NCI-H82 treated with DMSO at 0.1 percent for 48 hours (cell line): ENCODE measurements at regions not wholly inside any gene's neighbourhood (a gene's known extent, or its start where the extent isn't known, plus 50 kb on each side); places are given as distances from the start of the nearest gene placed in this dataset.
"Not testable (repeated sequence)": the region's sequence is repeated elsewhere in the genome, so short reads cannot be mapped to it uniquely, and the experiment has no call there.

Source experiments
- DNase-seq: peaks from one replicate; lab custom pipeline; 2025; ENCODE audit not compliant: unreplicated experiment; lab: John Stamatoyannopoulos, UW

- no peak for DNase-seq
Observed at GRCh38 chrX:104392350-104392749, 137.6 kb upstream of the ESX1 start.

- DNase-seq = no peak
Observed at GRCh38 chrX:104391906-104392305, 137.2 kb upstream of the ESX1 start.

DNA sequence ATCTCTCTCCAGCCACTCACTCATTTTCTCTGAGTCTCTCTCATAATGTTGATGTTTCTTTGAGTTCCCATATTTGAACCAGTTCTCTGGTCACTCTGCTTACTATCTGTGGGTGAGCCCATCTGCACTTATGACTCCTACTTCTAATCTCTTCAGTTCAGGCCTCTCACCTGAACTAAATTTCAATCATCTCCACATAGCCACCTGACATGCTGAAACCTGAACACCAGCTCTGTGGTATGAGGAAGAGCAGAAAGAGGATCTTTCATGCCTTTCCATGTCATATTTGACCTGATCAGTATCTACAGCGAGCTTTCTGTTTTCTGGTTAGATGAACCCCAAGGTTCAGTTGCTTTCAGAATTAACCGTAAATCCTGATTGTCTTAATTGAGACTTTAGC, 122.2 kb upstream of the ESX1 start:
- DNase-seq = no peak

GRCh38 chrX:104372547-104372946, 117.8 kb upstream of the ESX1 start:
- no peak for DNase-seq

- DNase-seq = no peak
Observed at GRCh38 chrX:104370089-104370488, 115.4 kb upstream of the ESX1 start.

DNA sequence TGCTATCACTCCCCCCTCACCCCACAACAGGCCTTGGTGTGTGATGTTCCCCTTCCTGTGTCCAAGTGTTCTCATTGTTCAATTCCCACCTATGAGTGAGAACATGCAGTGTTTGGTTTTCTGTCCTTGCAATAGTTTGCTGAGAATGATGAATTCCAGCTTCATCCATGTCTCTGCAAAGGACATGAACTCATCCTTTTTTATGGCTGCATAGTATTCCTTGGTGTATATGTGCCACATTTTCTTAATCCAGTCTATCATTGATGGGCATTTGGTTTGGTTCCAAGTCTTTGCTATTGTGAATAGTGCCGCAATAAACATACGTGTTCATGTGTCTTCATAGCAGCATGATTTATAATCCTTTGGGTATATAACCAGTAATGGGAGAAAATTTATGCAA, 106.0 kb upstream of the ESX1 start:
- DNase-seq = not testable (repeated sequence)

GRCh38 chrX:104359124-104359523, 104.4 kb upstream of the ESX1 start:
- no peak for DNase-seq

DNA sequence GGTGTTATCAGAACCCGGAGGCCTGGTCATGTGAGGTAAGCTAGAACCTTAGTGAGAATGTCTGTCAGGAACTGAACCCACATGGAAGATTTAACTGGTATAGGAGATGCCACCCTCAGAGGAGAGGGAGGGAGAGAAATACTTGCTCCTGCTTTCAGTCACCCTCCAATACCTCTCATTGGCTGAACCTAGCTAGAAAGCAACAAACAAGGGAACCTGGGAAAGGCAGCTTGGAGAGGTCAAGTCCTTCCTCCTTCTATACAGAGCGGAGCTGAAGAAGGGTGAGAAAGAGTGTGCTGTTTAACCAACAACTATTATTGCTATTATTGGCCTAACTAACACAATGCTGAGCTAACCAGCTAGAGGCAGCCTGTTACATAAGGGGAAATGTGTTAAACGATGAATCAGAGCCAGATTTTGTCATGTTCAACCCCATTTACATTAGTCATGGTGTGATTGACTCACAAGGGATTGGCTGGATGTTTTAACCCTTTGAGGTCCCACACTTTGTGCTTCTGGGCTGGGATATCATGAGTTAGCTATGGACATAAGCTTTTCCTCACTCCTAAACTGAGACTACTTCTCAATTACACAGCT, 96.5 kb upstream of the ESX1 start:
- no peak for DNase-seq

DNA sequence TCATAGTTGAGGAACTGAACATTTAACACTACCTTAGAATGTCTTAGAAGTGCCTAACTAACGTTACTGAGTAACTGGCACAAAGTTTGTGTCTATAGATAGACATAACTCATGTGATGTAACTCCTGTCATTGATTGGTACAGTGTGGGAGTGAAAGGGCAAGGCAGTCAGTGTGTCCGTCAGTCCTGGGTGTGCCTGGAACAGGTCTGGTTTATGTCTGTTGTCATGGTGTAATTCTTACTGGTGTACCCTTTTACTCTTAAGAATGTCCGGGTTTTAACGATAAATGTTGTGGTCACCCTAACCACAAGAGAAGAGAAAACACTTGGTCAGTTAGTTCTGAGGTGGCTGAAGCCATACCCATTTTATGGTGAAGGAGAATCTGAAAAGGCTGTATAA, 93.1 kb upstream of the ESX1 start:
- DNase-seq = no peak

- DNase-seq = peak; percentile 4
Observed at GRCh38 chrX:104343428-104344129, 88.8 kb upstream of the ESX1 start.

DNA sequence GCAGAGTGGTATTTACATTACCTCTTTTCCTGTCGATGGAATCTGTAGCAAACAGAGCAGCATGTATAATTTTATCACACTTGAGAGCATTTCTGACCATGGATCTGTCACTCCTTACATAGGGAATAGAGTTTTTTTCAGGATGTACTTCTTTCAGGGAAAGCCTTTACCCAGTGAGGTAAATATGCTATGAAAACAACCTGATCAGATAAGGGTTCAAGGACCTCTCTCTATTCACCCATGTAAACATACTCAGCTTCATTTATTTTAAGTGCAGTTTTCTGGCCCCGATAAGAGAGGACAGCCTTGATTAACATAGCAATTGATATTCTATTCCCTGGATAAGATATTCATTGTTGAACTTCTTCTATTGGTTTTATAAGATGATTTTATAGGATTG, 87.3 kb upstream of the ESX1 start:
- DNase-seq = no peak

- DNase-seq = no peak
Observed at GRCh38 chrX:104335756-104336155, 81.0 kb upstream of the ESX1 start.

GRCh38 chrX:104334971-104335370, 80.2 kb upstream of the ESX1 start:
- no peak for DNase-seq

- DNase-seq = no peak
Observed at GRCh38 chrX:104330966-104331365, 76.2 kb upstream of the ESX1 start.

GRCh38 chrX:104329731-104330130, 75.0 kb upstream of the ESX1 start:
- DNase-seq = no peak

- DNase-seq = no peak
Observed at GRCh38 chrX:104325213-104325585, 70.5 kb upstream of the ESX1 start.

DNA sequence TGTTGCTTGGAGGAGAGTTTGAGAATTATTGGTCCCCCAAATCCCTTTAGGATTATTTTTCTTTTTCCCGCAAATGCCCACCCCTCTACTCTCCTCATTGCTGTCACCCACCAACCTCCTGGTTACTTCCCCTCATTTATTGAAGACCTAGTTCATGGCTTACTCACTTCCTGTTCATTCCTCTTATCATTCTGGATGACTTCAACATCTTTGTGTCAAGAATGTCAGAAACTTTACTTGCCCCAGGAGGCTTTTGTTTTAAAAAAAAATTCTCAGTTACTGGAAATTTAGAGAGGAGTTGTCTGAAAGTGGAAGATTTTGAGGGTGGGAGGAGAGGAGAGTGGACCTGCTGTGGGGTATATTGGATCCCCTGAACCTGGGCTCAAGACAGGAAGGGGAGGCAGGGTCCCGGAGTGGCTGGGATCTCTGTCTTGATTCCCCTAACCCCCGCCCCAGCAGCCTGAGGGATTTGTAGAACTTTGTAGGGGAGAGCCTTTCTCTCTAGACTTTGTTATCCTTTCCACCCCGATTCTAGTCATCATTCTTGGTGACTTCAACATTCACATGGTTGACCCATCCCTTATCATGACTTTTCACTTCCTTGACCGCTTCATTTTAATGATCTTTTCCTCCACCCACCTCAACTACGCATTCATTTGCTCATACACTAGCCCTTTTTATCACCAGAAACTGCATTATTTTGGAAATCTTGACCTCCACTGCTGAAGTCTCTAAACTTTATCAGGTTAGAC, 69.9 kb upstream of the ESX1 start:
- DNase-seq = no peak

GRCh38 chrX:104319346-104319745, 64.6 kb upstream of the ESX1 start:
- DNase-seq = no peak

DNA sequence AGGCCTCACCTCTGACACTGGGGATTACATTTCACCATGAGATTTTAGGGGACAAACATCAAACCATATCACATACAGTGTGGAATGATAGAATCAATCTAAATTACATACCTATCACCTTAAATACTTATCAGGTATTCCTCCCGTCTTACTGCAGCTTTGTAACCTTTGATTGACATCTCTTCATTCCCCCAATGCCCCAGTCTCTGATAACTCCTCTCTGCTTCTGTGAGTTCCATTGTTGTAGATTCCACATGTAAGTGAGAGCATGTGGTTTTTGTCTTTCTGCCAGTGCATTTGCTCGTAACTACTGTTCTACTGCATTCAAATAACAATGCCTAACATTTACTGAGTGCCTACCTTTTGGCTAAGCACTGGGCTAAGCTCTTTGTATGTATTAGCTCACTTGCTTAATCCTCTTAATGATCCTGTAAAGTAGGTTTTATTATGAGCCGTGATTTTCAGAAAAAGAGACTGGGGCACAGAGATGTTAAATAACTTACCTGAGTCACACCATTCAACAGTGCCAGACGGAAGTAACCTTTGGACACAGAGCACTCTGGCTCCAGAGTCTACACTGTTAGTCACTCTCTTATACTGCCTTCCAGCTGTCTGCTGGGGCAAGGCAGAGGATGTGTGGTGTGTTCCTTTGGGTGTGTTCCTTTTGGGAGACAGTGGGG, 63.7 kb upstream of the ESX1 start:
- peak; percentile 5 for DNase-seq

DNA sequence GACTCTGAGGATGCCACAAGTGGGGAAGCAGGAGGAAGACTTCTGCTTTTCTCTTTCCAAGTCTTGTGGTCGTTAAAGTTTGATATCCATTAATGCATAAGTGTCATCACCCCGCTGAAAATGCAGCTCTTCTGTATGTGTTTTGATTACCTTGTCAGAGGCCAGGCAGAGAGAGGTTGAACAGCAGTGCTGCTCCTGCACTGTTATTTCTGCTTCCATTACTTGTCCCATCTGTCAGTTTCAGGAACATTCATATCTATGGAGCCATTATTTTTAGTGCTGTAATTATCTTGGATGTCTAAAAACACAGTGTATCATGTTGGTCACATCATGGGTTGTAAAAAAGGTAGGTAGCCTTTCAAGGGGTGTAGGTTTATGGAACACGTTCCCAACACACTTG, 62.0 kb upstream of the ESX1 start:
- no peak for DNase-seq

GRCh38 chrX:104315555-104315954, 60.8 kb upstream of the ESX1 start:
- DNase-seq = no peak
